HT-29 (cell line): ENCODE measurements at regions not wholly inside any gene's neighbourhood (a gene's known extent, or its start where the extent isn't known, plus 50 kb on each side); places are given as distances from the start of the nearest gene placed in this dataset.
"Not testable (repeated sequence)": the region's sequence is repeated elsewhere in the genome, so short reads cannot be mapped to it uniquely, and the experiment has no call there.

ENCODE experiments used
- DNase-seq: peaks from one replicate; pipeline ENCODE4 v3.0.0-alpha.2; 2015; ENCODE audit warnings: low spot score

- DNase-seq = not testable (repeated sequence)
Measured at GRCh38 chr6:48530978-48531377, 420.0 kb upstream of the PTCHD4 start.

- DNase-seq = no peak
Measured at GRCh38 chr6:48525849-48526248, 414.9 kb upstream of the PTCHD4 start.

- DNase-seq = no peak
Measured at GRCh38 chr6:48520951-48521350, 410.0 kb upstream of the PTCHD4 start.

GRCh38 chr6:48512390-48512789 is 401.4 kb upstream of the PTCHD4 start:
- DNase-seq = no peak

DNA sequence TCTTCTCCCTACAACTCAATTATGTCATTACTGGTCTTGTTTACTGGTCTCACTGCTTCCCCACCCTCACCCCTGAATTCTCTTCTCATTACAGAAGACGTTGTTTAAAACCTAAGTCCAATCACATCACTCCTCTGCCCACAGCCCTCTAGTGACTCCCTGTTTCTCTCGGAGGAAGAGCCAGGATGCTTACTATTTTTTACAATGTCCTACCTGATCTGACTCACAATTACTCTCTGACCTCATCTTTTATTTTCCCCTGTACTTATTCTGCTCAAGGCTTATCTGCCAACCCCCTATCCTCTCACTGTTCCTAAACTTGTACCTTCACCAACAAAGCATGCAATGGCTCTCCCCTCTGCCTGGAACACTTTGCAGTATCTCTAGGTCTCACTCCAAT is 400.4 kb upstream of the PTCHD4 start:
- no peak for DNase-seq

- DNase-seq = no peak
Measured at GRCh38 chr6:48505621-48506020, 394.6 kb upstream of the PTCHD4 start.

DNA sequence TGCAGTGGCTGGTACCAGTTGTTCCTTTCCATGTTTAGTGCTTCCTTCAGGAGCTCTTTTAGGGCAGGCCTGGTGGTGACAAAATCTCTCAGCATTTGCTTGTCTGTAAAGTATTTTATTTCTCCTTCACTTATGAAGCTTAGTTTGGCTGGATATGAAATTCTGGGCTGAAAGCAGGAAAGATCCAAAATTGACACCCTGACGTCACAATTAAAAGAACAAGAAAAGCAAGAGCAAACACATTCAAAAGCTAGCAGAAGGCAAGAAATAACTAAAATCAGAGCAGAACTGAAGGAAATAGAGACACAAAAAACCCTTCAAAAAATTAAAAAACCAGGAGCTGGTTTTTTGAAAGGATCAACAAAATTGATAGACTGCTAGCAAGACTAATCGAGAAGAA is 382.4 kb upstream of the PTCHD4 start:
- DNase-seq = not testable (repeated sequence)

- DNase-seq = no peak
Measured at GRCh38 chr6:48490658-48491057, 379.7 kb upstream of the PTCHD4 start.

DNA sequence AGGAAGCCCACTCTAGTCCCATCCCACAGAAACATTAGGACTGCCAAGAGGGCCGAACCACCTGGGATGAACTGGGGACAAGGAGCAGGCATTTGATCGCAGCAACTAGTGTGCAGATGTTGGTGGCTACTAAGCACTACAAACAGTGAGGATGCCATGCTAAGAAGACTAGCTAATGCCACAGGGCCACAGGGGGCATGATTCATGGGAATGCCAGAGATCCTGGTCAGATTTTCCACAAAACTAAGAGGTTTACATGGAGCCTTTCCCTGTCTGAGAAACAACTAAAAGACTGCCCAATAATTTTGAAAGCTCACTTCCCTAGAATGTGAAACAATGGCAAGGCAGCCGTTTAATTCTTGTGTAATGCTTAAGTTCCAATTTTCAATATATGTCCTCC is 375.9 kb upstream of the PTCHD4 start:
- DNase-seq = no peak

DNA sequence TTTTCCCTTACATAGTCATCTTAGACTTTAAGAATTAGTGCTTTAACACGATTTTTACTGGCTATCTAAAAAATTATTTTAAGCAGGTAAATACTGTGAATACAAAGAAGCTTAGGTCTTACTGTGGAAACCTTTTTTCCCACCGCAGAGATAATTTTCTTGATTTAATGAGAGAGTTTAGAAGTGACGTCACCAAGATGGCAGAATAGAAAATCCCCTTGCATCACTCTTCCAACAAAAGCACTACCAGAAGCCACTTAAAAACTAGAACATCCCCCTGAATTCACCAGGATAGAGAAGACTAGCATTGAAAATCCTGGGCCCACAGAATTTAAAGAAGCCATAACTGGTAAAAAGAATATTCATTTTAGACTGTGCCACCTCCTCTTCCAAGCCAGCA is 375.4 kb upstream of the PTCHD4 start:
- no peak for DNase-seq

DNA sequence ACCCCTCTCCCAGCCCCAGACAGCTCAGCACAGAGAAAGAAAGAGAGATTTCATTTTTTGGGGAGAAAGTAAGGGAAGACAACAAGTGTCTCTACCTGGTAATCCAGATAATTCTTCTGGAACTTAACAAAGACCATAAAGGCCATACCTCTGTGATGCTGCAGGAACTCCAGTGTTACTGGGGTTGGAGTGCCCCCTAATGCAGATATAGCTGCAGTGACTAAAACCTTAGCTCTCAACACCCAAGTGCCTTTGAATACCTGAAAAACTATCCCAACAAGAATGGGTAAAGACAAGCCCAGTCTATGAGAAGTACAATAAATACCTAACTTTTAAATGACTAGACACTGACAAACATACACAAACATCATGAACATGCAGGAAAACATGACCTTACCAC is 365.3 kb upstream of the PTCHD4 start:
- peak; percentile 37 for DNase-seq

DNA sequence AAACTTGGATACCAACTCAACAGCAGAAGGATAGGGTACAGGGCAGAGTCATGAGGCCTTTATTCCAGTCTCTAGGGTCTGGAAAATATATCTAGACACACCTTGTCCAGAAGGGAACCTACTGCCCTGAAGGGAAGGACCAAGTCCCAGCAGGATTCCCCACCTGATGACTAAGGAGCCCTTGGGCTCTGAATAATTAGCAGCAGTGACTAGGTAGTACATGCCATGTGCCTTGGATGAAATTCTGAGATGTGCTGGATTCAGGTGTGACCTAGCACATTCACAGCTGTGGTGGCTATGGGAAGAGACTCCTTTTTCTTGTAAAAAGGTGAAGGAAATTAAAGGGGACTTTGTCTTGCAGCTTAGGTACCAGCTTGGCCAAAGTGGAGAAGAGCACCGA is 364.3 kb upstream of the PTCHD4 start:
- DNase-seq = no peak

- no peak for DNase-seq
Measured at GRCh38 chr6:48474830-48475229, 363.8 kb upstream of the PTCHD4 start.

DNA sequence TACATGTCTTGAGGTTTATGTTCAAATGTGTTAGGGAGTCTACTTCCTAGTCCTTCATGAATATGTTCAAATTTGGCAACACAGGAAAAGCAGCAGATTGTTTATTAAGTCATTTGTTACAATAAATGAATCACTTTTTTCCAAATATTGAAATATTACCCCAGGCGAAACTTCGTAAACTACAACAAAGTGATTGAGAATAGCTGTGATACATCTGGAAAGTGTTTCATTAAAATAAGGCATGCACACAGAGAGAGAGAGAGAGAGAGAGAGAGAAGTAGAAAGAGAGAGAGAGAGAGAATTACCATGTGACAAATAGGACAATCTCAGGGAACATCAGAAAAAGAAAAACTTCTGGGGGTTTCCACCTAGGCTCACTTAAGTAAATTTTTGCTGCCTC is 363.1 kb upstream of the PTCHD4 start:
- DNase-seq = no peak

- no peak for DNase-seq
Measured at GRCh38 chr6:48472535-48472934, 361.5 kb upstream of the PTCHD4 start.

- DNase-seq = no peak
Measured at GRCh38 chr6:48472091-48472490, 361.1 kb upstream of the PTCHD4 start.

DNA sequence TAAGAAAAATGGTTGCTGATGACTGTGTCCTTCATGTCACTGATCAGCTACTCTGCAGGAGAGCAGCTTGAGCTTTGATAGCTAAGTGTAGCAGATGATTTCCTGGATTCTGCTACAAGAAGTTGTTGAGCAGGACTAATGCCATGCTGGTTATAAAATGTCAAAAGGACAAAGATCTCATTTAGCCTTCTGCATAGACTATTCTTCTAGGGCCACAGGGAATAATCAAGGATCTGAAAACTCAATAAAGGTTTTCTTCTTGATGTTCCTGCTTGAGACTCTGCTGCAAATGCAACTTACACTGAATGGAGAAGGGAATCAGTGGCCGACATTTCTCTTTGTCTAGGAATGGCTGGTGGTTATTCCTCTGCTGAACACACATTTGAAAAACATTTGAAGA is 360.3 kb upstream of the PTCHD4 start:
- no peak for DNase-seq

DNA sequence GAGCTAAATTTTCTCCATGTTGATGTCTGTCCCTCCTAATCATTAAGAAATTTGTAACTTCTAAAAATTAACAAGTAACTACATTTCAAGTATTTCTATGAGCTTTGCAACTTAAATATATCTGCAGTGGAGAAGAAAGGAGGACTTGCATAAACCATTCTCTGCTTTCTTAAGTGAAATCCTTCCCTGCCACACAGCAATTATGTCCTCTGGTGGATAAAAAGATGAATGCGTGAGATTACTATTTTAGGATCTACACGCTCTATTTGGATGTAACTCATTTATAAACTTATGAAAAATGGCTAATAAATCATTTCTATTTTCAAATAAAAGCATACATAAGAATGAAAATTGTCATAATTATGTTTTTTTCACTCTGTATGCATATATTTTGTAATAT is 338.0 kb upstream of the PTCHD4 start:
- DNase-seq = peak; percentile 9

DNA sequence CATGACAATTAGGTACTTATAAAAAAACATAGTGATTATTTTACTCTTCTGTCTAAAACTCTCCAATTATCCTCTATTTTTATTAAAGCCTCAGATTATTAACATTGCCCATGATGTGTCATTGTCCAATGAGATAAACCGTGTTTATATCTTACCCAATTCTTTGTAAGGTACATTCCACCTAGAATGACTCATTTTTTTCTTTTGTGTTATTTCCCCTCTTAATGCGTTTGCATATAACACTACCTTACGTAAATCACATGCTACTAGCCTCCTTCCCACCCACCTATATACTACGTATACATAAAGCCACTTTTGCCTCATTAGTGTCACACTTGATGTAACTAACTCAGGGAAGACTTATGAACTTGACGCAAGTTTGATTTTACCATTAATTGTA is 336.3 kb upstream of the PTCHD4 start:
- no peak for DNase-seq

GRCh38 chr6:48429610-48430009 is 318.6 kb upstream of the PTCHD4 start:
- DNase-seq = peak; percentile 5

GRCh38 chr6:48429021-48429420 is 318.0 kb upstream of the PTCHD4 start:
- no peak for DNase-seq

- DNase-seq = no peak
Measured at GRCh38 chr6:48426636-48427035, 315.6 kb upstream of the PTCHD4 start.

DNA sequence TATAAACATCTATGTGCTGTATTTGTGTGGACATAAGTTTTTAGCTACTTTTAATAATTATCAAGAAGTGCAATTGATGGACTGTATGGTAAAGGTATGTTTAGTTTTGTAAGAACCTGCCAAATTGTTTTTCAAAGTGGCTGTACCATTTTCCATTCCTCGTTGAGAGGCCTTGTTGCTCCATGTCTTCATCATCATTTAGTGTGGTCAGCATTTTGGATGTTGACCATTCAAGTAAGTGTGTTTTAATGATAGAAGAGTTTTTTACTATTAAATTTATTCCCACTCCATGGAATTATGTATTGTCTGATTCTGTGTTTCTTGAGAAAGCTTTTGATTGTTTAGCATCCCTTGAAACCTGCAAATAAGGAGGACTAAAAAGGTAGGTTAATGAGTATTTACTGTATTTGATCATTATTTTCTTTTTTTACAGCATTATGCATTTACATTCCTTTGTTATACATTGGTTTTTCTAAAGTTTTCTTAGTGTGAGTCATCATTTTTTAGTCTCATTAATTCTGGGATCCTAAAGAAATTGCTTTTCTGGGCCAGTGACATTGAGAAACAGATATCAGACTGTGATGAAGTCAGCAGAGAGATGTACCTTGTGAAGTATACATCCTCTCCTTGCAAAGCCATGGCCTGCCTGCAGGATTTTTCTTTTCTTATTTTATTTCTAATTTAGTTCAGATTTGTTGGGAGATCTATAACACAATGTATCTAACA is 312.8 kb upstream of the PTCHD4 start:
- DNase-seq = no peak

GRCh38 chr6:48419992-48420391 is 309.0 kb upstream of the PTCHD4 start:
- no peak for DNase-seq
